ENCODE measurements at regions not wholly inside any gene's neighbourhood (a gene's known extent, or its start where the extent isn't known, plus 50 kb on each side); places are given as distances from the start of the nearest gene placed in this dataset.

DNA sequence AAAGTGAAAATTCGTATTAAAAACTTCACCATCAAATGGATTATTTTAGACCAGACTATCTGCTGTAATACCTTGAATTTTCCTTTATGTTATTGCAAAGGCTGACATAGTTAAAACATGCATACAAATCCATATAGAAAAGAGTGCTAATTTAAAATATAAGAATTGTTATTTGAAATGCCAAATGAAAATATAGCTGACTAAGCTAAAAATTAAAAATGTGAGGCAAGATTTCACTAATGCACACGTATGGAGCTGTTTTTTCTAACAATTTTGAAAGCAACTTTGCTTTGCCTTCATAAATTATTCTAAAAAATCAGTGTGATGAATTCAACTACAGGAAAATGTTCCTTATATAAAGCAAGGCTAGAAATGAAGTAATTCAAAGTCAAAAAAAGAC lies 62.5 kb downstream of the MPP7 start:
- Histone ChIP-seq H3K27ac (ENCODE audit: extremely low read depth, low read depth, low read length) (no peak overlapping the region), H3K36me3 (ENCODE audit: control insufficient read depth in 2 of 2, insufficient read depth in 1 of 2, low read length in 2 of 2) (no peaks in the 10 kb centered on the region), H3K9me3 (ENCODE audit: control insufficient read depth, insufficient read depth, low read depth, low read length) (no peaks in the 10 kb centered on the region), H3K4me1 (ENCODE audit: control insufficient read depth, insufficient read depth, low read length) (no peaks in the 10 kb centered on the region), H3K4me3 (ENCODE audit: low read depth, low read length) (no peak overlapping the region)
- CTCF ChIA-PET: interaction anchor here (0.5 to 2.8 kb wide), 10 partner anchors 12 to 1514 kb away, joined by 3 to 23 read pairs (median 4); no protein-coding TSS in a partner anchor
- POLR2A ChIA-PET: no interaction called here
- no peak for TF ChIP-seq ZNF830 (tag by site-specific recombination; IDR thresholded peaks at IDR 0.05; ENCODE audit: low read depth)
- no peak for TF ChIP-seq ZNF239 (tag by site-specific recombination; IDR thresholded peaks at IDR 0.05)
- TF ChIP-seq ZNF561 (tag by site-specific recombination; IDR thresholded peaks at IDR 0.05; ENCODE audit: borderline replicate concordance): no peak

GRCh38 chr10:28236591-28236990 lies 66.3 kb downstream of the MPP7 start:
- POLR2A ChIA-PET: no interaction called here
- no peak for TF ChIP-seq HOXC10 (CRISPR knock-in tag; IDR thresholded peaks at IDR 0.05)
- no peak for TF ChIP-seq ZNF354C (tag by site-specific recombination; IDR thresholded peaks at IDR 0.05; ENCODE audit: borderline replicate concordance, low read depth)
- TF ChIP-seq, protein P1, sequence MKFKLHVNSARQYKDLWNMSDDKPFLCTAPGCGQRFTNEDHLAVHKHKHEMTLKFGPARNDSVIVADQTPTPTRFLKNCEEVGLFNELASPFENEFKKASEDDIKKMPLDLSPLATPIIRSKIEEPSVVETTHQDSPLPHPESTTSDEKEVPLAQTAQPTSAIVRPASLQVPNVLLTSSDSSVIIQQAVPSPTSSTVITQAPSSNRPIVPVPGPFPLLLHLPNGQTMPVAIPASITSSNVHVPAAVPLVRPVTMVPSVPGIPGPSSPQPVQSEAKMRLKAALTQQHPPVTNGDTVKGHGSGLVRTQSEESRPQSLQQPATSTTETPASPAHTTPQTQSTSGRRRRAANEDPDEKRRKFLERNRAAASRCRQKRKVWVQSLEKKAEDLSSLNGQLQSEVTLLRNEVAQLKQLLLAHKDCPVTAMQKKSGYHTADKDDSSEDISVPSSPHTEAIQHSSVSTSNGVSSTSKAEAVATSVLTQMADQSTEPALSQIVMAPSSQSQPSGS (tag by site-specific recombination; IDR thresholded peaks at IDR 0.05; ENCODE audit: low read depth): 0 out of 2 replicates have a peak, but pooled peaks have one; percentile 27
- TF ChIP-seq ZBTB48 (tag by site-specific recombination; IDR thresholded peaks at IDR 0.05): 0 out of 2 replicates have a peak, but pooled peaks have one; percentile 25
- CTCF ChIA-PET: interaction anchor here (0.7 kb wide), 1 partner anchor 146 kb away, joined by 3 read pairs; no protein-coding TSS in a partner anchor

GRCh38 chr10:28220811-28221210 lies 82.1 kb downstream of the MPP7 start:
- ChIA-PET POLR2A (no interaction called here), CTCF (interaction anchor here (0.6 kb wide), 1 partner anchor 24 kb away, joined by 5 read pairs; no protein-coding TSS in a partner anchor)
- H3K4me1 ChIP-seq (ENCODE audit: control insufficient read depth, insufficient read depth, low read length): peaks cover 17% of the 10 kb centered on the region
- H3K36me3 ChIP-seq (ENCODE audit: control insufficient read depth in 2 of 2, insufficient read depth in 1 of 2, low read length in 2 of 2): no peaks in the 10 kb centered on the region
- no peaks in the 10 kb centered on the region for H3K9me3 ChIP-seq (ENCODE audit: control insufficient read depth, insufficient read depth, low read depth, low read length)
- H3K4me3 ChIP-seq (ENCODE audit: low read depth, low read length): no peak overlapping the region
- no peak overlapping the region for H3K27ac ChIP-seq (ENCODE audit: extremely low read depth, low read depth, low read length)
- TF ChIP-seq, protein P2, sequence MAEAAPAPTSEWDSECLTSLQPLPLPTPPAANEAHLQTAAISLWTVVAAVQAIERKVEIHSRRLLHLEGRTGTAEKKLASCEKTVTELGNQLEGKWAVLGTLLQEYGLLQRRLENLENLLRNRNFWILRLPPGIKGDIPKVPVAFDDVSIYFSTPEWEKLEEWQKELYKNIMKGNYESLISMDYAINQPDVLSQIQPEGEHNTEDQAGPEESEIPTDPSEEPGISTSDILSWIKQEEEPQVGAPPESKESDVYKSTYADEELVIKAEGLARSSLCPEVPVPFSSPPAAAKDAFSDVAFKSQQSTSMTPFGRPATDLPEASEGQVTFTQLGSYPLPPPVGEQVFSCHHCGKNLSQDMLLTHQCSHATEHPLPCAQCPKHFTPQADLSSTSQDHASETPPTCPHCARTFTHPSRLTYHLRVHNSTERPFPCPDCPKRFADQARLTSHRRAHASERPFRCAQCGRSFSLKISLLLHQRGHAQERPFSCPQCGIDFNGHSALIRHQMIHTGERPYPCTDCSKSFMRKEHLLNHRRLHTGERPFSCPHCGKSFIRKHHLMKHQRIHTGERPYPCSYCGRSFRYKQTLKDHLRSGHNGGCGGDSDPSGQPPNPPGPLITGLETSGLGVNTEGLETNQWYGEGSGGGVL (tag by site-specific recombination; IDR thresholded peaks at IDR 0.05): no peak
- TF ChIP-seq OSR2 (tag by site-specific recombination; IDR thresholded peaks at IDR 0.05) (no peak), SCRT2 (tag by site-specific recombination; IDR thresholded peaks at IDR 0.05) (peak; percentile 75), WT1 (tag by site-specific recombination; IDR thresholded peaks at IDR 0.05) (no peak), GLI4 (tag by site-specific recombination; IDR thresholded peaks at IDR 0.05) (no peak)

More at GRCh38 chr10:28236591-28236990, 66.3 kb downstream of the MPP7 start:
- H3K9me3 ChIP-seq (ENCODE audit: control insufficient read depth, insufficient read depth, low read depth, low read length): no peaks in the 10 kb centered on the region
- H3K27ac ChIP-seq (ENCODE audit: extremely low read depth, low read depth, low read length): no peak overlapping the region
- H3K4me3 ChIP-seq (ENCODE audit: low read depth, low read length): no peak overlapping the region
- H3K36me3 ChIP-seq (ENCODE audit: control insufficient read depth in 2 of 2, insufficient read depth in 1 of 2, low read length in 2 of 2): no peaks in the 10 kb centered on the region
- no peaks in the 10 kb centered on the region for H3K4me1 ChIP-seq (ENCODE audit: control insufficient read depth, insufficient read depth, low read length)

DNA sequence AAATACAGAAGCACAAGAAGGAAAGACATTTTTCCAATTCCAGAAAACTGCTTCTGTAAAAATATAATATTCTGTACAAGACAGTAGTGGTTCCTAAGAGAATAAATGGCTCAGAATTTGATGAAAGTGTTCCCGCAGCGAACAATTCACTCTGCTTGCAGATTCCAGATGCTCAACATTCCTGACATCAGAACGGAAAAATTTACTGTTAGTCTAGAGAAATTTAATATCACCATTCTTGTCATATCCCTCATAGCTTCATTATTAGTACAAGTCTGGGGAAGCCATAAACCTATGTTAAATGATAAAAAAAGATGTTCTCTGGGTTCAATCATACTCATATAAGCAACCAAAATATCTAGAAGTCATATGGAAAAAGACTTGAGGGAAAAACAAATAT lies 83.6 kb downstream of the MPP7 start:
- ChIA-PET POLR2A (no interaction called here), CTCF (no interaction called here)
- Histone ChIP-seq H3K4me1 (ENCODE audit: control insufficient read depth, insufficient read depth, low read length) (peaks cover 17% of the 10 kb centered on the region), H3K27ac (ENCODE audit: extremely low read depth, low read depth, low read length) (no peak overlapping the region), H3K36me3 (ENCODE audit: control insufficient read depth in 2 of 2, insufficient read depth in 1 of 2, low read length in 2 of 2) (no peaks in the 10 kb centered on the region), H3K4me3 (ENCODE audit: low read depth, low read length) (no peak overlapping the region), H3K9me3 (ENCODE audit: control insufficient read depth, insufficient read depth, low read depth, low read length) (no peaks in the 10 kb centered on the region)
- TF ChIP-seq SCRT2 (tag by site-specific recombination; IDR thresholded peaks at IDR 0.05) (no peak), GLI2 (tag by site-specific recombination; IDR thresholded peaks at IDR 0.05; ENCODE audit: borderline replicate concordance, low read depth) (no peak), ZEB2 (tag by site-specific recombination; IDR thresholded peaks at IDR 0.05) (no peak), ZSCAN23 (tag by site-specific recombination; IDR thresholded peaks at IDR 0.05) (no peak)
- TF ChIP-seq, protein P3, sequence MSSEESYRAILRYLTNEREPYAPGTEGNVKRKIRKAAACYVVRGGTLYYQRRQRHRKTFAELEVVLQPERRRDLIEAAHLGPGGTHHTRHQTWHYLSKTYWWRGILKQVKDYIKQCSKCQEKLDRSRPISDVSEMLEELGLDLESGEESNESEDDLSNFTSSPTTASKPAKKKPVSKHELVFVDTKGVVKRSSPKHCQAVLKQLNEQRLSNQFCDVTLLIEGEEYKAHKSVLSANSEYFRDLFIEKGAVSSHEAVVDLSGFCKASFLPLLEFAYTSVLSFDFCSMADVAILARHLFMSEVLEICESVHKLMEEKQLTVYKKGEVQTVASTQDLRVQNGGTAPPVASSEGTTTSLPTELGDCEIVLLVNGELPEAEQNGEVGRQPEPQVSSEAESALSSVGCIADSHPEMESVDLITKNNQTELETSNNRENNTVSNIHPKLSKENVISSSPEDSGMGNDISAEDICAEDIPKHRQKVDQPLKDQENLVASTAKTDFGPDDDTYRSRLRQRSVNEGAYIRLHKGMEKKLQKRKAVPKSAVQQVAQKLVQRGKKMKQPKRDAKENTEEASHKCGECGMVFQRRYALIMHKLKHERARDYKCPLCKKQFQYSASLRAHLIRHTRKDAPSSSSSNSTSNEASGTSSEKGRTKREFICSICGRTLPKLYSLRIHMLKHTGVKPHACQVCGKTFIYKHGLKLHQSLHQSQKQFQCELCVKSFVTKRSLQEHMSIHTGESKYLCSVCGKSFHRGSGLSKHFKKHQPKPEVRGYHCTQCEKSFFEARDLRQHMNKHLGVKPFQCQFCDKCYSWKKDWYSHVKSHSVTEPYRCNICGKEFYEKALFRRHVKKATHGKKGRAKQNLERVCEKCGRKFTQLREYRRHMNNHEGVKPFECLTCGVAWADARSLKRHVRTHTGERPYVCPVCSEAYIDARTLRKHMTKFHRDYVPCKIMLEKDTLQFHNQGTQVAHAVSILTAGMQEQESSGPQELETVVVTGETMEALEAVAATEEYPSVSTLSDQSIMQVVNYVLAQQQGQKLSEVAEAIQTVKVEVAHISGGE (tag by site-specific recombination; conservative IDR thresholded peaks at IDR 0.05; ENCODE audit: low read depth): no peak
